Panc1 (cell line): ENCODE measurements at regions not wholly inside any gene's neighbourhood (a gene's known extent, or its start where the extent isn't known, plus 50 kb on each side); places are given as distances from the start of the nearest gene placed in this dataset.

Source experiments
- ATAC-seq: fragments of 200-7000 bp; cut with Tn5 transposase; 2 replicates; pipeline ENCODE4 v1.9.1; 2020; ENCODE audit warnings: mild to moderate bottlenecking, moderate library complexity
- BruUV-seq: library from RNA; stranded (reverse); fragments of 400-500 nt; replicated peaks from 2 replicates; lab custom pipeline; 2021; lab: Mats Ljungman, UMichigan
- CTCF ChIA-PET: fragments of 300-600 bp; sonication (Branson Sonifier 250); formaldehyde crosslinking; loops from one replicate; lab custom pipeline; 2022; ENCODE audit warnings: antibody characterized with exemption; lab: Charles Lee
- POLR2A ChIA-PET: fragments of 300-600 bp; sonication (Branson Sonifier 250); formaldehyde crosslinking; loops from one replicate; lab custom pipeline; 2022; ENCODE audit warnings: antibody characterized with exemption; lab: Charles Lee
- DNase-seq: peaks from one replicate; pipeline ENCODE4 v3.0.0-alpha.2; 2010; ENCODE audit warnings: low read depth, low spot score
- H3K27ac ChIP-seq: 2 replicates; pipeline ENCODE4 v1.5.1; 2011; ENCODE audit warnings: mild to moderate bottlenecking, low read length, inconsistent platforms
- H3K27me3 ChIP-seq: fragments of 200-500 bp; sonication (Bioruptor generic); 2 replicates; pipeline ENCODE4 v1.6.0; 2014; ENCODE audit warnings: low read length, inconsistent platforms; ENCODE audit not compliant: control insufficient read depth, insufficient read depth
- H3K36me3 ChIP-seq: fragments of 200-500 bp; sonication (Bioruptor generic); 2 replicates; pipeline ENCODE4 v1.5.1; 2014; ENCODE audit warnings: inconsistent platforms, mild to moderate bottlenecking, low read length, moderate library complexity; ENCODE audit not compliant: control insufficient read depth, insufficient read depth
- H3K4me1 ChIP-seq: 2 replicates; pipeline ENCODE4 v1.5.1; 2011; ENCODE audit warnings: inconsistent platforms, mild to moderate bottlenecking, low read length, moderate library complexity; ENCODE audit not compliant: control insufficient read depth, insufficient read depth
- H3K4me3 ChIP-seq, 2 experiments: 2 replicates each; pipeline ENCODE4 v1.5.1; 2011 to 2012; ENCODE audit warnings: low read depth in 2 of 2, low read length in 2 of 2, mild to moderate bottlenecking in 2 of 2, inconsistent platforms in 1 of 2, moderate library complexity in 1 of 2
- H3K9me3 ChIP-seq: fragments of 200-500 bp; sonication (Bioruptor generic); 2 replicates; pipeline ENCODE4 v1.5.1; 2014; ENCODE audit warnings: low read depth, mild to moderate bottlenecking, inconsistent platforms, low read length, moderate library complexity; ENCODE audit not compliant: control insufficient read depth, insufficient read depth
- CTCF ChIP-seq: fragments of 450-650 bp; IDR thresholded peaks from 2 replicates; pipeline ENCODE4 v1.5.1; 2017; ENCODE audit warnings: mild to moderate bottlenecking
- POLR2AphosphoS5 ChIP-seq: IDR thresholded peaks from 2 replicates; pipeline ENCODE4 v1.6.1; 2012; ENCODE audit warnings: mild to moderate bottlenecking, low read depth, low read length, moderate library complexity
- SIN3A ChIP-seq: IDR thresholded peaks from 2 replicates; pipeline ENCODE4 v1.6.1; 2012; ENCODE audit warnings: low read depth, mild to moderate bottlenecking, low read length, moderate library complexity, borderline replicate concordance; ENCODE audit not compliant: insufficient read depth
- TCF7L2 ChIP-seq: IDR thresholded peaks from 2 replicates; pipeline ENCODE4 v1.6.1; 2011; ENCODE audit warnings: mild to moderate bottlenecking, low read depth, low read length, inconsistent platforms
- in situ Hi-C: cut with HindIII; loops from 2 replicates; pipeline ENCODE4 v1.10.0; 2016; ENCODE audit warnings: low sequenced_read_pairs, low pct_unique_long_range_greater_than_20kb
- intact Hi-C: fragments of 100-400 bp; cut with micrococcal nuclease; formaldehyde crosslinking; loops from one replicate; pipeline ENCODE4 v1.10.0; 2022; ENCODE audit not compliant: unreplicated experiment
- TF ChIP-seq, protein P1 (sequence below), 2 experiments: IDR thresholded peaks; 2 replicates each; pipeline ENCODE4 v1.6.1; 2011 to 2012; ENCODE audit warnings: low read depth in 2 of 2, control low read depth in 1 of 2, low read length in 1 of 2, mild to moderate bottlenecking in 1 of 2, moderate library complexity in 1 of 2; ENCODE audit not compliant: insufficient read depth in 1 of 2

GRCh38 chr7:13794581-13794980 lies 194.9 kb downstream of the ETV1 start:
- intact Hi-C loops (no loop called here), in situ Hi-C loops (no loop called here)
- POLR2A ChIA-PET: no interaction called here
- CTCF ChIA-PET: no interaction called here
- ATAC-seq (no peak), DNase-seq (no peak)
- H3K27me3 ChIP-seq: no peaks in the 10 kb centered on the region
- peaks cover 3% of the 10 kb centered on the region; the same call in 1 of the 2 replicates for H3K9me3 ChIP-seq
- H3K36me3 ChIP-seq: no peaks in the 10 kb centered on the region
- no peak for TF ChIP-seq TCF7L2
- no peak for TF ChIP-seq POLR2AphosphoS5
- TF ChIP-seq, protein P1, sequence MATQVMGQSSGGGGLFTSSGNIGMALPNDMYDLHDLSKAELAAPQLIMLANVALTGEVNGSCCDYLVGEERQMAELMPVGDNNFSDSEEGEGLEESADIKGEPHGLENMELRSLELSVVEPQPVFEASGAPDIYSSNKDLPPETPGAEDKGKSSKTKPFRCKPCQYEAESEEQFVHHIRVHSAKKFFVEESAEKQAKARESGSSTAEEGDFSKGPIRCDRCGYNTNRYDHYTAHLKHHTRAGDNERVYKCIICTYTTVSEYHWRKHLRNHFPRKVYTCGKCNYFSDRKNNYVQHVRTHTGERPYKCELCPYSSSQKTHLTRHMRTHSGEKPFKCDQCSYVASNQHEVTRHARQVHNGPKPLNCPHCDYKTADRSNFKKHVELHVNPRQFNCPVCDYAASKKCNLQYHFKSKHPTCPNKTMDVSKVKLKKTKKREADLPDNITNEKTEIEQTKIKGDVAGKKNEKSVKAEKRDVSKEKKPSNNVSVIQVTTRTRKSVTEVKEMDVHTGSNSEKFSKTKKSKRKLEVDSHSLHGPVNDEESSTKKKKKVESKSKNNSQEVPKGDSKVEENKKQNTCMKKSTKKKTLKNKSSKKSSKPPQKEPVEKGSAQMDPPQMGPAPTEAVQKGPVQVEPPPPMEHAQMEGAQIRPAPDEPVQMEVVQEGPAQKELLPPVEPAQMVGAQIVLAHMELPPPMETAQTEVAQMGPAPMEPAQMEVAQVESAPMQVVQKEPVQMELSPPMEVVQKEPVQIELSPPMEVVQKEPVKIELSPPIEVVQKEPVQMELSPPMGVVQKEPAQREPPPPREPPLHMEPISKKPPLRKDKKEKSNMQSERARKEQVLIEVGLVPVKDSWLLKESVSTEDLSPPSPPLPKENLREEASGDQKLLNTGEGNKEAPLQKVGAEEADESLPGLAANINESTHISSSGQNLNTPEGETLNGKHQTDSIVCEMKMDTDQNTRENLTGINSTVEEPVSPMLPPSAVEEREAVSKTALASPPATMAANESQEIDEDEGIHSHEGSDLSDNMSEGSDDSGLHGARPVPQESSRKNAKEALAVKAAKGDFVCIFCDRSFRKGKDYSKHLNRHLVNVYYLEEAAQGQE (IDR thresholded peaks at IDR 0.05; ENCODE audit: insufficient read depth in 1 of 2, low read depth in 2 of 2, low read length in 1 of 2): no peak
- no peak for TF ChIP-seq SIN3A
- no peak for TF ChIP-seq CTCF
- no peak overlapping the region for H3K27ac ChIP-seq
- no TSS peak for BruUV-seq
- no peaks in the 10 kb centered on the region for H3K4me1 ChIP-seq
- no peak overlapping the region for H3K4me3 ChIP-seq

DNA sequence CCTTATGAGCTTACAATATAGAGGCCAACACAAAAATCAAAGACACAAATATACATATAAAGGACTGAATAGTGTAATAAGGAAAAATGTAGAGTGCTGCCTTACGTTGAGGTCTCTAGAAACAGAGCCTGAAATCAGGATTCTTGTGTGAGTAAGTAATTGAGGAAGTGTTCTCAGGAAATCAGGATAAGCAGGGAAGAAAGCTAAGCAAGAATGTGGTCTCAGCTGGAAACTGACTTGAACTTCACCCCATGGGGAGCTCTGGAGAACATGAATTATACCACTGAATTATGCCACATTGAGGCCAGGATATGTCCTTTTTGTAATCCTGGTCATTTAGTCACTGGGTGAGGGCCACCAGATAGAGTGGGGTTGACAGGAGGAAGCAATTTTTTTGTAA lies 191.9 kb downstream of the ETV1 start:
- Histone ChIP-seq H3K4me3 (no peak overlapping the region), H3K9me3 (peaks cover 3% of the 10 kb centered on the region; the same call in 1 of the 2 replicates), H3K36me3 (no peaks in the 10 kb centered on the region), H3K4me1 (no peaks in the 10 kb centered on the region), H3K27me3 (no peaks in the 10 kb centered on the region), H3K27ac (no peak overlapping the region)
- ChIA-PET CTCF (no interaction called here), POLR2A (no interaction called here)
- in situ Hi-C loops (no loop called here), intact Hi-C loops (no loop called here)
- no peak for DNase-seq
- TF ChIP-seq TCF7L2 (no peak), SIN3A (no peak), CTCF (no peak), POLR2AphosphoS5 (no peak)
- TF ChIP-seq, protein P1 (IDR thresholded peaks at IDR 0.05; ENCODE audit: insufficient read depth in 1 of 2, low read depth in 2 of 2, low read length in 1 of 2): no peak
- BruUV-seq: no TSS peak
- ATAC-seq: no peak
